ENCODE measurements at regions not wholly inside any gene's neighbourhood (a gene's known extent, or its start where the extent isn't known, plus 50 kb on each side); places are given as distances from the start of the nearest gene placed in this dataset.

DNA sequence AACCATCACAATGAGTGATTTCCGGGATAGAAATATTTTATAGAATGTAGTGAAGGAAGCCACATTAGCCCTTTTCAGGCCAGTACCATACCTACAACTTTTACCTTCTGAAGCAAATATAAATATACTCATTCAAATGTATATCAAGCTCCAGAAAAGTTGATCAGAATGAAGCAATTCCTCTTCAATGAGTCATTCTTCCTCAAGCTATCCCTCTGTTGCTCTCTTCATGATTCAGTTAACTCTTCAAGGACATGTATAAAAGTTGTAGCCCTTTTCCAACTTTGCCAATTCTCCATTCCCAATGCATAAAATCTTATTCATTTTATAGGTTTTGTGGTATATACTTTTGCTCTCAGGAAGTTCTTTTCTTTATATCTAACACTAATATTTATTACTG lies 242.1 kb upstream of the RGPD4 start:
- DNase-seq = no peak

GRCh38 chr2:107585851-107586250 lies 240.8 kb upstream of the RGPD4 start:
- no peak for DNase-seq

- DNase-seq = no peak
Observed at GRCh38 chr2:107588181-107588580, 238.5 kb upstream of the RGPD4 start.

GRCh38 chr2:107589079-107589491 lies 237.6 kb upstream of the RGPD4 start:
- no peak for DNase-seq

GRCh38 chr2:107591561-107592279 lies 235.0 kb upstream of the RGPD4 start:
- DNase-seq = no peak

DNA sequence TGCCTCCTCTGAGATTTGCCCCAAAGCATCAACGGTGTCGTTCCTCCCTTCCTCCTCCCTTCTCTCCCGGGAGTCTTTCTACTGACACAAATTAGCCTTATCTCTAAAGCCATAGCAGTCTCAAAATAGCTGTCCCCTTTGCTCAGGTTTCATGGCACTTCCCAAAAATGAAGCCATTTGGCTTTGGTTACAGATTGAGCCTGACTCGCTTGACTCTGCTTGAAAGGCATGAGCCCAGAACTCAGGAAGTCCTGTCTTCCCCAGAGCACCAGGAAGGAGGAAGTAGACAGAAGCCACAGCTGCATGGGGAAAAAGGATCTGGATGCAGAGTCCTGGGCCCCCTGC lies 234.4 kb upstream of the RGPD4 start:
- no peak for DNase-seq

DNA sequence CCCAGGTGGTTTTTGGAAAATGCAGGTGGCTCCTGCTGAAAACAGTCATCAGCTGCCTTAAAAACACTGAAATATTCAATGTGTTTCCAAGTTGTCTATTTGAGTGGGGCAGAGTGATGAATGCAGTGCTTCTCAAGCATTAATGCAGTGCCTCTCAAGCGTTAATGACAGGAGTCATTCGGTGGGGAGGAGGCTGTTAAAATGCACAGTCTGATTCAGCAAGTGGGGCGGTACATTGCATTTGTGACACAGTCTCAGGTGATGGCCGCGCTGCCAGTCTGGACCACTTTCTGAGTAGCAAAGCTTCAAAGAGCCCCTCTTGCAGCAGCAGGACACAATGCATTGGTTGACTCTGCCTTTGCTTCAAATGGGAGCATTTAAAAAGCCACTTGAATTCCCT lies 231.4 kb upstream of the RGPD4 start:
- DNase-seq = no peak

- no peak for DNase-seq
Observed at GRCh38 chr2:107595749-107596148, 230.9 kb upstream of the RGPD4 start.

DNA sequence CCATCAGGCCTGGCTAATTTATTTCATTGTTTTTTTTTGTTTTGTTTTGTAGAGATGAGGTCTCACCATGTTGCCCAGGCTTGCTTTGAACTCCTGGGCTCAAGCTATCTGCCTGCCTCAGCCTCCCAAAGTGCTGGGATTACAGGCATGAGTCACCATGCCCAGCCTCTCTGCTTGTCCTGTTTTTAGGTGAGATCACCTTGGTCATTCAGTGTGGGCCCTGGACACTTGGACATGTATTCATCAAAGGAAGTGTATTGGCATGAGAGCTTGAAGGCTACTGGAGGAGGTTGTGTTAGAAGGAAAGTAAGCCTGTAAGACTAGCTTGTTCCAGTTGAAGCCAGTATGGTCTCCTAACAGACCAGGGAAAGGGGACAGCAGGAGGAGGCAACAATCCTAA lies 229.2 kb upstream of the RGPD4 start:
- DNase-seq = no peak

GRCh38 chr2:107602801-107603200 lies 223.9 kb upstream of the RGPD4 start:
- DNase-seq = no peak

GRCh38 chr2:107607054-107607453 lies 219.6 kb upstream of the RGPD4 start:
- no peak for DNase-seq

DNA sequence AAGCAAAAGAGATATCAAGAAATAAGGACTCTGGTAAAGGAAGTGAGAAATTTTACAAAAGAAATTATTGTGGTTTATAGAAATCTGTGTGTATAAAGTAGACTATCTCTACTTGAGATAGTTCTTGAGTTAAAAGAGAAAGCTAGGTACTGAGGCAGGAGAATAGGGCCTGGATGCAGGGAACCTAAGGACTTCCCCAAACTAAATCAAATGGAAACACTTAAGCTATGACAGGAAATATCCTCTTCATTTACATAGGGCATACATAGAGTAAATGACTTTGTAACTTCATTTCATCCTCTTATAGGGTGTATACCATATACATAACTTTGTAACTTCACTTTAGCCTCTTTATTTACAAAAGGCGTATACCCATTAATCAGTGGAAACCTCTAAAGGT lies 219.2 kb upstream of the RGPD4 start:
- no peak for DNase-seq

DNA sequence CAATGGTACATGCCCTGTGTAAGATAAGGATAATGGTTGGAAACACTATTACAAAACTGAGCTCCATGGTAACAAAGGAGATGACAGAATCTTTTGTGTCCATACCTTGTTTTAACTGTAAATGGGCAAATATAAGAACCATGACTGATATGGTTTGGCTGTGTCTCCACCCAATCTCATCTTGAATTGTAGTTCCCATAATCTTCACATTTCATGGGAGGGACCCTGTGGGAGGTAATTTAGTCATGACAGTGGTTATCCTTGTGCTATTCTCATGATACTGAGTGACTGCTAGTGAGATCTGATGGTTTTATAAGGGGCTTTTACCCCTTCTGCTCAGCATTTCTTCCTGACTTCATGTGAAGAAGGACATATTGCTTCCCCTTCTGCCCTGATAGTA lies 211.7 kb upstream of the RGPD4 start:
- DNase-seq = no peak

- DNase-seq = no peak
Observed at GRCh38 chr2:107618769-107619168, 207.9 kb upstream of the RGPD4 start.

DNA sequence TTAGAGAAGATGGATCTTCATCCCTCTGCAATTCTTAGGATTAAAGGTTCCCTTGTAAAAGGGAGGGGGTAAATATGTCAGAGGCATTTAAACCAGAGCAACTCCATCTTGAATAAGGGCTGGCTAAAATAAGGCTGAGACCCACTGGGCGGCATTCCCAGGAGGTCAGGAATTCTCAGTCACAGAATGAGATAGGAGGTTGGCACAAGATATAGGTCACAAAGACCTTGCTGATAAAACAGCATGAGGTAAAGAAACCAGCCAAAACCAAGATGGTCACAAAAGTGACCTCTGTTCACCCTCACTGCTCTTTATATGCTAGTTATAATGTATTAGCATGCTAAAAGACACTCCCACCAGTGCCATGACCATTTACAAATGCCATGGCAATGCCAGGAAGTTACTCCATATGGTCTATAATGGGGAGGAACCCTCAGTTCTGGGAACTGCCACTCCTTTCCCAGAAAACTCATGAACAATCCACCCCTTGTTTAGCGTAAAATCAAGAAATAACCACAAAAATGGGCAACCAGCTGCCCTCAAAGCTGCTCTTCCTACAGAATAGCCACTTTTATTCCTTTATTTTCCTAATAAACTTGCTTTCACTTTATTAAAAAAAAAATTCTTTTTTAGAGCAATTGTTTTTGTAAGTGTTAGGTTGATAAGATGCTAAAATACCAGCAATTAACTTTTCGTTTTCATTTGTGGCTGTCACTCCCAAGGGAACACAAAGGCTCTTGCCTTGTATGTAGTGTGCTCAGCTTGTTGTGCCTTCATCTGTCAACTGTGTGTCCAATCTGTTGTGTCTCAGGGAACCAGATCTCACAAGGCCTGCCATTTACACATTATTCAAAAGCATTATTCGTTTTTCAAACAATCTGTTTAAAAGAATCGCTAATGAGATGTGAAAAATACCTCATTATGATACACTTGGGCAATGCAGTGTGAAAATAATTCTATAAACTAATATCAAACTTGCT lies 205.2 kb upstream of the RGPD4 start:
- no peak for DNase-seq

DNA sequence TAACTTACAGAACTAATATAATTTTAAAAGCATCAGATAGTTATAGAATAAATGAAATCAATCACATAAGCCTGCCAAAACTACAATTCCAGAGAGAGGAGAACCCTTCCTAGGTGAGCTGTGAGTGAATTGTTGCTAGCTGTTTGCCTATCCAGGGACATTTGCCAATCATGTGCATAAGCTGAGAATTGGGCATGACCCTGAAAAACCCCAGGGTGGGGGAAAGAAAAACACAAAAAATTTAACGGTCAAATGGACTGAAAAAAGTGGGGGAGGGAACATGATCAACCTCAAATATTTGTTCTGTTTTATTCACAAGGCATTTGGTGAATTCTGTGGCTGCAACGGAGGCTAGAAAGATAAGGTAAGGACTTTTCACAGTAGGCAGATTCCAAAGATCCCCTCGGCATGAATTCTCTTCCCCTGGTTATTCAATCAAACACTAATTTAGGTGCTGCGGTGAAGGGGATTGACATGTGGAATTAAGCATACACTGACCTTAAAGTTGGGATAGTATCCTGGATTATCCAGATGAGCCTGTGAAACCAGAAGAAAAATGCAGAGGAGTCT lies 203.9 kb upstream of the RGPD4 start:
- DNase-seq = no peak

GRCh38 chr2:107625982-107626381 lies 200.7 kb upstream of the RGPD4 start:
- DNase-seq = no peak

DNA sequence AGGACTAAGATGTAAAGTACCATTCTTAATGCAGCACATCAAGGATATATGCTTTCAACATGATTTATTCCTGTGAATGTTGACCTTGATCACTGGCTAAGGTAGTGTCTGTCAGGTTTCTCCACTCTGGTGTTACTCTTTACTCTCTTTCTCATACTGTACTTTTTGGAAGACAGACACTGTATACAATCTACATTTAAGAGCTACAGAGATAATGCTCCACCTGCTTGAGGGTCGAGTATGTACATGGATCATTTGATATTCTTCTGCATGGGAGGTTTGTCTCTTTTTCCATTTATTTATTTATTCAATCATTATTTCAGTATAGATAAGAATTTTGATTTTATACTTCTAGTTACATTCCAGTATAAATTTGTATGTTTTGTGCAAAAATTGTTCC lies 199.5 kb upstream of the RGPD4 start:
- no peak for DNase-seq

GRCh38 chr2:107627926-107628325 lies 198.8 kb upstream of the RGPD4 start:
- no peak for DNase-seq

- no peak for DNase-seq
Observed at GRCh38 chr2:107633580-107634147, 193.0 kb upstream of the RGPD4 start.

GRCh38 chr2:107634172-107634571 lies 192.5 kb upstream of the RGPD4 start:
- no peak for DNase-seq

- DNase-seq = no peak
Observed at GRCh38 chr2:107635883-107636282, 190.8 kb upstream of the RGPD4 start.

DNA sequence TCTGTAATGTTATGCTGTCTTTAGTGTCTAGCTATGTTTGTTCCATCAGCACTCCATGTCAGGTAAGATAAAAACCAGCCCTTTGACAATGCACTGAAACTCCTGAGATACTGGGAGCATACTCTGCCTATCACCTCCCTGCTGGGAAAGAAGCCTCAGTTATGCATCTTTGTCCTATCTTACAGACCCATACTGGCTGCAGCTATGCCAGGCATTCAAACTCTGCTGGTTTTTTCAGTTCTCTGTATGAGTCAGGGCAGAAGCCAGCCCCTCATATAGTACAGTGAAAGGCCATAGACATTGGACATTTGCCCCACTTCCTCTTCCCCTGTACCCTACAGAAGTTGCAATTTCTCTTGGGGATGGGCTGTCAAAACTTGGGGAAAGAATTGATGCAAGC lies 181.1 kb upstream of the RGPD4 start:
- DNase-seq = no peak
